Brain microvascular endothelial cell (primary cell): ENCODE measurements at regions not wholly inside any gene's neighbourhood (a gene's known extent, or its start where the extent isn't known, plus 50 kb on each side); places are given as distances from the start of the nearest gene placed in this dataset.

Experiments
- DNase-seq: peaks from one replicate; pipeline ENCODE4 v3.0.0-alpha.2; 2020
- H3K27ac ChIP-seq: fragments of 250-450 bp; sonication (Bioruptor Pico); 2 replicates; pipeline ENCODE4 v1.5.1; 2020; ENCODE audit warnings: mild to moderate bottlenecking, moderate library complexity
- H3K27me3 ChIP-seq: fragments of 250-450 bp; sonication (Bioruptor Pico); replicated peaks from 2 replicates; pipeline ENCODE4 v1.5.1; 2020; ENCODE audit warnings: mild to moderate bottlenecking
- H3K36me3 ChIP-seq: fragments of 250-450 bp; sonication (Bioruptor Pico); replicated peaks from 2 replicates; pipeline ENCODE4 v1.5.1; 2020; ENCODE audit warnings: mild to moderate bottlenecking
- H3K4me3 ChIP-seq: 2 replicates; pipeline ENCODE4 v1.5.1; 2011; ENCODE audit warnings: low read depth, mild to moderate bottlenecking, control low read depth, low read length, moderate library complexity
- in situ Hi-C: cut with HindIII; loops from 2 replicates; pipeline ENCODE4 v1.10.0; 2017; ENCODE audit warnings: low sequenced_read_pairs, low pct_ligation_motif_present
- TF ChIP-seq, protein P1 (sequence below): IDR thresholded peaks from 2 replicates; pipeline ENCODE4 v1.5.1; 2011; ENCODE audit warnings: low read depth, mild to moderate bottlenecking, moderate library complexity, low read length, control low read depth, inconsistent platforms; ENCODE audit errors: missing control alignments

DNA sequence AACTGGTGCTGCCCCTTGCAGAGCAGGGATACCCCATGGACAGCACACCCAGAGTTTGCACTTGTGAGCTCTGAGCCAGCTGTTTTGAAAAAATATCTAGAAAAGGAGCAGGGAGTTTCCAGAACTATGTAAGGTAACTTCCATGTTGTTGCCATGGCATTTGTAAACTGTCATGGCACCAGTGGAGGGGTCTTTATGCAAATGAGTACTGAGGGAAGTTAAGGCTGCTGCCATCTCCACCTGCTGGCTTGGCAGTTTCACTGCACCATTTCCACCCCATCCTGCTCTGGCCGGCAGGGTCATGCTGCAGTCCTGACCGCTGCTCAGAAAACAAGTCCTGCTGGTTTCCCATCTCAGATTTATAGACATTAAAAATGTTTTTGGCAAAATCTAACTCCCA is 52.3 kb upstream of the SNTG2 start:
- Histone ChIP-seq H3K27ac (no peak overlapping the region), H3K27me3 (no peaks in the 10 kb centered on the region), H3K4me3 (no peak overlapping the region), H3K36me3 (no peaks in the 10 kb centered on the region)
- TF ChIP-seq, protein P1, sequence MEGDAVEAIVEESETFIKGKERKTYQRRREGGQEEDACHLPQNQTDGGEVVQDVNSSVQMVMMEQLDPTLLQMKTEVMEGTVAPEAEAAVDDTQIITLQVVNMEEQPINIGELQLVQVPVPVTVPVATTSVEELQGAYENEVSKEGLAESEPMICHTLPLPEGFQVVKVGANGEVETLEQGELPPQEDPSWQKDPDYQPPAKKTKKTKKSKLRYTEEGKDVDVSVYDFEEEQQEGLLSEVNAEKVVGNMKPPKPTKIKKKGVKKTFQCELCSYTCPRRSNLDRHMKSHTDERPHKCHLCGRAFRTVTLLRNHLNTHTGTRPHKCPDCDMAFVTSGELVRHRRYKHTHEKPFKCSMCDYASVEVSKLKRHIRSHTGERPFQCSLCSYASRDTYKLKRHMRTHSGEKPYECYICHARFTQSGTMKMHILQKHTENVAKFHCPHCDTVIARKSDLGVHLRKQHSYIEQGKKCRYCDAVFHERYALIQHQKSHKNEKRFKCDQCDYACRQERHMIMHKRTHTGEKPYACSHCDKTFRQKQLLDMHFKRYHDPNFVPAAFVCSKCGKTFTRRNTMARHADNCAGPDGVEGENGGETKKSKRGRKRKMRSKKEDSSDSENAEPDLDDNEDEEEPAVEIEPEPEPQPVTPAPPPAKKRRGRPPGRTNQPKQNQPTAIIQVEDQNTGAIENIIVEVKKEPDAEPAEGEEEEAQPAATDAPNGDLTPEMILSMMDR, result peak; percentile 48
- no peak for DNase-seq
- in situ Hi-C loops, result no loop called here

DNA sequence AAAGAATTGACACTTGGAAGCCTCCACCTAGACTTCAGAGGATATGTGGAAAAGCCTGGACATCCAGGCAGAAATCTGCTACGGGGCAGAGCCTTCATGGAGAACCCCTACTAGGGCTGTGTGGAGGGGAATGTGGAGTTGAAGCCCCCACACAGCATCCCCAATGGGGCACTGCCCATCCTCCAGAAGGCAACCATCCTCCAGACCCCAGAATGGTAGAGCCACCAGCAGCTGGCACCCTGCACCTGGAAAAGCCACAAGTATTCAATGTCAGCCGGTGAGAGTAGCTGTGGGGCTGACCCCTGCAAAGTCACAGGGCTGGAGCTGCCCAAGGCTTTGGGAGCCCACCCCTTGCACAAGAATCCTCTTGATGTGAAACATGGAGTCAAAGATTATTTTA is 53.6 kb upstream of the SNTG2 start:
- H3K4me3 ChIP-seq, result no peak overlapping the region
- TF ChIP-seq, protein P1, result no peak
- in situ Hi-C loops, result no loop called here

DNA sequence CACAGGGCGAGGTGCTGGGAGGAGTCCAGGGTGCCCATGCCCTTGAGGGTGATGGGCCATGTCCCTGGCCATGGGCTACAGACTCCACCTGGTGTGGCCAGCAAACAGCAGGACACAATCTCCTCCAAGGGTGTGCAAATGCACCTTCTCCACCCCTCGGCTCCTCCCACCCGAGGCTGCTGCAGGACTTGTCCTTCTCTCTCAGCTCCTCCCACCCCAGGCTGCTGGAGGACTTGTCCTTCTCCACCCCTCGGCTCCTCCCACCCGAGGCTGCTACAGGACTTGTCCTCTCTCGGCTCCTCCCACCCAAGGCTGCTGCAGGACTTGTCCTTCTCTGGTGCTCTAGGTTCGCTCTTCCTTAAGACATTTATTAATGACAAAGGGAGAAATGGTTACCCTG is 57.3 kb upstream of the SNTG2 start:
- Histone ChIP-seq H3K36me3 (no peaks in the 10 kb centered on the region), H3K4me3 (no peak overlapping the region), H3K27me3 (no peaks in the 10 kb centered on the region), H3K27ac (no peak overlapping the region)
- DNase-seq, result no peak
- in situ Hi-C loops, result no loop called here
- TF ChIP-seq, protein P1, result no peak

More for the DNA sequence above, 53.6 kb upstream of the SNTG2 start:
- Histone ChIP-seq H3K36me3 (no peaks in the 10 kb centered on the region), H3K27me3 (no peaks in the 10 kb centered on the region), H3K27ac (no peak overlapping the region)
- DNase-seq, result no peak

DNA sequence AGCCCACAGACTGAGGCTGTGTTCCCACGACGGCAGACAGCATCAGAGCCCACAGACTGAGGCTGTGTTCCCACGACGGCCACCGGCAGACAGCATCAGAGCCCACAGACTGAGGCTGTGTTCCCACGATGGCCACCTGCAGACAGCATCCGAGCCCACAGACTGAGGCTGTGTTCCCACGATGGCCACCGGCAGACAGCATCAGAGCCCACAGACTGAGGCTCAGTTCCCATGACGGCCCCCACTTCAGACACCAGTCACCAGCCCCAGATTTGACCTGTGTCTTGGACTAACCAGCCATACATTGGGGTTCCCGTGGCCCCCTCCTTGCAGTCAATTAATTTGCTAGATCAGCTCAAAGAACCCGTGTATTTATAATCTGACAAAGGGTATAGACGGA is 57.8 kb upstream of the SNTG2 start:
- TF ChIP-seq, protein P1, result no peak
- no peak for DNase-seq
- Histone ChIP-seq H3K27ac (no peak overlapping the region), H3K4me3 (no peak overlapping the region), H3K36me3 (no peaks in the 10 kb centered on the region), H3K27me3 (no peaks in the 10 kb centered on the region)
- in situ Hi-C loops, result no loop called here

- H3K27me3 ChIP-seq, result no peaks in the 10 kb centered on the region
- H3K4me3 ChIP-seq, result no peak overlapping the region
- TF ChIP-seq, protein P1, result no peak
- no peak for DNase-seq
- no peak overlapping the region for H3K27ac ChIP-seq
- in situ Hi-C loops, result no loop called here
- H3K36me3 ChIP-seq, result no peaks in the 10 kb centered on the region
Measured at GRCh38 chr2:892401-892800, 58.2 kb upstream of the SNTG2 start.

GRCh38 chr2:891734-892133 is 58.9 kb upstream of the SNTG2 start:
- H3K36me3 ChIP-seq, result no peaks in the 10 kb centered on the region
- H3K27ac ChIP-seq, result no peak overlapping the region
- DNase-seq, result no peak
- in situ Hi-C loops, result no loop called here
- TF ChIP-seq, protein P1, result no peak
- H3K4me3 ChIP-seq, result no peak overlapping the region
- no peaks in the 10 kb centered on the region for H3K27me3 ChIP-seq
